Kidney epithelial cell (primary cell): ENCODE measurements at regions not wholly inside any gene's neighbourhood (a gene's known extent, or its start where the extent isn't known, plus 50 kb on each side); places are given as distances from the start of the nearest gene placed in this dataset.

Source experiments
- DNase-seq: peaks from one replicate; pipeline ENCODE4 v3.0.0-alpha.2; 2010; ENCODE audit warnings: low read depth
- H3K27me3 ChIP-seq: 2 replicates; pipeline ENCODE4 v1.6.0; 2011; ENCODE audit warnings: low read length; ENCODE audit not compliant: control insufficient read depth, insufficient read depth
- H3K36me3 ChIP-seq: 2 replicates; pipeline ENCODE4 v1.5.1; 2011; ENCODE audit warnings: low read length; ENCODE audit not compliant: control insufficient read depth, insufficient read depth
- H3K4me3 ChIP-seq: 2 replicates; pipeline ENCODE4 v1.5.1; 2011; ENCODE audit warnings: low read depth, mild to moderate bottlenecking, control low read depth, low read length
- CTCF ChIP-seq: IDR thresholded peaks from 2 replicates; pipeline ENCODE4 v1.5.1; 2011; ENCODE audit warnings: mild to moderate bottlenecking, moderate library complexity, low read length, control low read depth, inconsistent platforms; ENCODE audit not compliant: insufficient read depth, poor library complexity, severe bottlenecking

GRCh38 chr2:103423100-103423499 is 661.3 kb downstream of the TMEM182 start:
- H3K36me3 ChIP-seq: no peaks in the 10 kb centered on the region
- TF ChIP-seq CTCF: no peak

GRCh38 chr2:103427567-103427966 is 665.7 kb downstream of the TMEM182 start:
- H3K4me3 ChIP-seq: no peak overlapping the region
- H3K27me3 ChIP-seq: no peaks in the 10 kb centered on the region
- no peak for DNase-seq
- no peaks in the 10 kb centered on the region for H3K36me3 ChIP-seq
- TF ChIP-seq CTCF: no peak

More at GRCh38 chr2:103423100-103423499, 661.3 kb downstream of the TMEM182 start:
- no peak for DNase-seq
- Histone ChIP-seq H3K4me3 (no peak overlapping the region), H3K27me3 (no peaks in the 10 kb centered on the region)

GRCh38 chr2:103430191-103430590 is 668.4 kb downstream of the TMEM182 start:
- no peak for DNase-seq
- H3K36me3 ChIP-seq: no peaks in the 10 kb centered on the region
- TF ChIP-seq CTCF: no peak
- H3K27me3 ChIP-seq: no peaks in the 10 kb centered on the region
- H3K4me3 ChIP-seq: no peak overlapping the region

GRCh38 chr2:103435010-103435409 is 673.2 kb downstream of the TMEM182 start:
- Histone ChIP-seq H3K36me3 (no peaks in the 10 kb centered on the region), H3K27me3 (no peaks in the 10 kb centered on the region), H3K4me3 (no peak overlapping the region)
- no peak for TF ChIP-seq CTCF
- peak; percentile 10 for DNase-seq

GRCh38 chr2:103437161-103437560 is 675.3 kb downstream of the TMEM182 start:
- no peak overlapping the region for H3K4me3 ChIP-seq
- no peaks in the 10 kb centered on the region for H3K36me3 ChIP-seq
- no peak for DNase-seq
- no peaks in the 10 kb centered on the region for H3K27me3 ChIP-seq
- no peak for TF ChIP-seq CTCF

- Histone ChIP-seq H3K27me3 (no peaks in the 10 kb centered on the region), H3K4me3 (no peak overlapping the region), H3K36me3 (no peaks in the 10 kb centered on the region)
- TF ChIP-seq CTCF: no peak
- DNase-seq: no peak
Measured at GRCh38 chr2:103445347-103445746, 683.5 kb downstream of the TMEM182 start.
